ENCODE measurements at regions not wholly inside any gene's neighbourhood (a gene's known extent, or its start where the extent isn't known, plus 50 kb on each side); places are given as distances from the start of the nearest gene placed in this dataset.

- POLR2A ChIA-PET, result no interaction called here
- TF ChIP-seq, protein P1, sequence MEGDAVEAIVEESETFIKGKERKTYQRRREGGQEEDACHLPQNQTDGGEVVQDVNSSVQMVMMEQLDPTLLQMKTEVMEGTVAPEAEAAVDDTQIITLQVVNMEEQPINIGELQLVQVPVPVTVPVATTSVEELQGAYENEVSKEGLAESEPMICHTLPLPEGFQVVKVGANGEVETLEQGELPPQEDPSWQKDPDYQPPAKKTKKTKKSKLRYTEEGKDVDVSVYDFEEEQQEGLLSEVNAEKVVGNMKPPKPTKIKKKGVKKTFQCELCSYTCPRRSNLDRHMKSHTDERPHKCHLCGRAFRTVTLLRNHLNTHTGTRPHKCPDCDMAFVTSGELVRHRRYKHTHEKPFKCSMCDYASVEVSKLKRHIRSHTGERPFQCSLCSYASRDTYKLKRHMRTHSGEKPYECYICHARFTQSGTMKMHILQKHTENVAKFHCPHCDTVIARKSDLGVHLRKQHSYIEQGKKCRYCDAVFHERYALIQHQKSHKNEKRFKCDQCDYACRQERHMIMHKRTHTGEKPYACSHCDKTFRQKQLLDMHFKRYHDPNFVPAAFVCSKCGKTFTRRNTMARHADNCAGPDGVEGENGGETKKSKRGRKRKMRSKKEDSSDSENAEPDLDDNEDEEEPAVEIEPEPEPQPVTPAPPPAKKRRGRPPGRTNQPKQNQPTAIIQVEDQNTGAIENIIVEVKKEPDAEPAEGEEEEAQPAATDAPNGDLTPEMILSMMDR (IDR thresholded peaks at IDR 0.05; ENCODE audit: control extremely low read depth, extremely low read depth, low read depth, missing control alignments), result no peak
- CTCF ChIA-PET, result interaction anchor here (2.2 kb wide), 1 partner anchor 26 kb away, joined by 6 read pairs; no protein-coding TSS in a partner anchor
- peak; percentile 5 for DNase-seq (ENCODE audit: extremely low spot score)
Measured at GRCh38 chr3:110767838-110768237, 303.8 kb upstream of the NECTIN3 start.

GRCh38 chr3:110773413-110773954 lies 298.1 kb upstream of the NECTIN3 start:
- ChIA-PET POLR2A (no interaction called here), CTCF (no interaction called here)
- TF ChIP-seq, protein P1 (IDR thresholded peaks at IDR 0.05; ENCODE audit: control extremely low read depth, extremely low read depth, low read depth, missing control alignments), result no peak
- no peak for DNase-seq (ENCODE audit: extremely low spot score)

- DNase-seq (ENCODE audit: extremely low spot score), result no peak
- ChIA-PET CTCF (no interaction called here), POLR2A (no interaction called here)
- TF ChIP-seq, protein P1 (IDR thresholded peaks at IDR 0.05; ENCODE audit: control extremely low read depth, extremely low read depth, low read depth, missing control alignments), result no peak
Measured at GRCh38 chr3:110774496-110775265, 296.9 kb upstream of the NECTIN3 start.

DNA sequence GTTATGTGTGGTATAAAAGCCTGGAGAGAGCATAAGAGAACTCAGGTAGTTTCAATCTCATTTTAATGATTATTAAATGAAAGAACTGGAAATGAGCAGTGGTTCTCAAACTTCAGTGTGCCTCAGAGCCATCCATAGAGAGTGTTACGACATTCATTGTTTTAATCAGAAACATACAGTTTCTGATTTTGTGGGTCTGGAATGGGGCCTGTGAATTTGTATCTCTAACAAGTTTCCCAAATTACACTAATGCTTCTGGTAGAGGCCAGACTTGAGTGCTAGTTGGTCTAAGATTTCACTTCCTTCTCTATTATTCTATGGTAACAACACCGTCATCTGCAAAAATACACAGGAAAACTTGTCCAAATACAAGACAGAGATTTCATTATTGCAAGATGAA lies 292.0 kb upstream of the NECTIN3 start:
- TF ChIP-seq, protein P1 (IDR thresholded peaks at IDR 0.05; ENCODE audit: control extremely low read depth, extremely low read depth, low read depth, missing control alignments), result no peak
- POLR2A ChIA-PET, result no interaction called here
- DNase-seq (ENCODE audit: extremely low spot score), result no peak
- CTCF ChIA-PET, result no interaction called here

DNA sequence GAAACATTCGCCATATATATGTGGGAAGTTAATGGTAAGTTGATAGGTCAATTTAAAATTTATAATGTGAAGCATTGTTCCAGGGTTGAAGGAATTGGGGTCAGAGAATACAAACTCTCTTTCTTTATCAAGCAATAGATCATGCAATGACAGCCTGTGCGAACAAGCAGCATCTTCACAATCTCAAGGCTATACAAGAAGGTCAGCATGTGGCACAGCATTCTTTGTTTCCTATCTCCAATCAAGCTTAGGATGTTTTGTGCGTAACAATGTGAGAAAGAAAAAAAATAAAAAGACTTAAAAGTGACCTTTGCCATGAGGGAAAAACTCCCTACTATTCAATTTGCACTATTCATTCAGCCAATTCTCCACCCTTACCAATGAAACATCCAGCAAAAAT lies 288.1 kb upstream of the NECTIN3 start:
- CTCF ChIA-PET, result interaction anchor here (1.1 kb wide), 1 partner anchor 19 kb away, joined by 3 read pairs; no protein-coding TSS in a partner anchor
- TF ChIP-seq, protein P1 (IDR thresholded peaks at IDR 0.05; ENCODE audit: control extremely low read depth, extremely low read depth, low read depth, missing control alignments), result no peak
- no peak for DNase-seq (ENCODE audit: extremely low spot score)
- POLR2A ChIA-PET, result no interaction called here

DNA sequence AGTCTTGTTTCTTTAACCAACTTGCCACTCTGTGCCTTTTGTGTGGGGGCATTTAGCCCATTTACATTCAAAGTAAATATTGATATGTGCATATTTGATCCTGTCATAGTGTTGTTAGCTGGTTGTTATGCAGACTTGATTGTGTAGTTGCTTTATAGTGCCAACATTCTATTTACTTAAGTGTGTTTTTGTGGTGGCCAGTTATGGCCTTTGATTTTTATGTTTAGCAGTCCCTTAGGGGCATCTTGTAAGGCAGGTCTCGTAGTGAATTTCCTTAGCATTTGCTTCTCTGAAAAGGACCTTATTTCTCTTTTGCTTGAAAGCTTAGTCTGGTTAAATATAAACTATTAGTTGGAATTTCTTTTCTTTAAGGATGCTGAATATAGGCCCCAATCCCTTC lies 282.8 kb upstream of the NECTIN3 start:
- POLR2A ChIA-PET, result no interaction called here
- TF ChIP-seq, protein P1 (IDR thresholded peaks at IDR 0.05; ENCODE audit: control extremely low read depth, extremely low read depth, low read depth, missing control alignments), result no peak
- no peak for DNase-seq (ENCODE audit: extremely low spot score)
- CTCF ChIA-PET, result no interaction called here

All from GM10248 (cell line).